Central memory CD4-positive, alpha-beta T cell (primary cell): ENCODE measurements at regions not wholly inside any gene's neighbourhood (a gene's known extent, or its start where the extent isn't known, plus 50 kb on each side); places are given as distances from the start of the nearest gene placed in this dataset.
"Not testable (repeated sequence)": the region's sequence is repeated elsewhere in the genome, so short reads cannot be mapped to it uniquely, and the experiment has no call there.

Experiments used
- DNase-seq: peaks from one replicate; pipeline ENCODE4 v3.0.0; 2022

DNA sequence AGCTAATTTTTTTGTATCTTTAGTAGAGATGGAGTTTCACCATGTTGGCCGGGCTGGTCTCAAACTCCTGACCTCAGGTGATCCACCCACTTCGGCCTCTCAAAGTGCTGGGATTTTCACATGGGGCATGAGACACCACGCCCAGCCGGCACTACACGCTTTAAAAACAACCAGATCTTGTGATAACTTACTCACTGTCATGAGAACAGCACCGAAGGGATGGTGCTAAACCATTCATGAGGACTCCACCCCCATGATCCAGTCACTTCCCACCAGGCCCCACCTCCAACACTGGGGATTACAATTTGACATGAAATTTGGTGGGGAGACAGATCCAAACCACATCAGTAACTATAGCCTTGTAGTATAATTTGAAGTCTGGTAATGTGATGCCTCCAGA lies 67.4 kb upstream of the ZNF169 start:
- DNase-seq: not testable (repeated sequence)

DNA sequence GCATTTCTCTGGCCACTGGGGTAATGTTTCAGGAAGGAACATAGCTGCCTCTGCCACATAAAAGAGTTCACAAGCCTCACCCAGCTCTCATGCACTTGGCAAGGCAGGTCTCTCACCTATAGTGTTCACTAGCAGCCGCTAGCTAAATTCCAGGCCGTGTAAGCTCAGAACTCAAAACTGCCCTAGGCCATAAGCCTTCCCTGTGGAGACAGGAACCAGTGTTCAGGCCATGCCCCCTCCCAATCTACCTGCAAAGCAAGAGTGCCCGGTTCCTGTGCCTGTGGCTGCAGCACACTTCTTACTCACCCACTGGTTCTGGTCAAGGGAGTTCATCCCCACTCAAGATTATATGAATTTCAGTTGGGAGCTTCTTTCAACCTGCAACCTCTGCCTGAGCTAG lies 60.7 kb upstream of the ZNF169 start:
- DNase-seq: no peak

DNA sequence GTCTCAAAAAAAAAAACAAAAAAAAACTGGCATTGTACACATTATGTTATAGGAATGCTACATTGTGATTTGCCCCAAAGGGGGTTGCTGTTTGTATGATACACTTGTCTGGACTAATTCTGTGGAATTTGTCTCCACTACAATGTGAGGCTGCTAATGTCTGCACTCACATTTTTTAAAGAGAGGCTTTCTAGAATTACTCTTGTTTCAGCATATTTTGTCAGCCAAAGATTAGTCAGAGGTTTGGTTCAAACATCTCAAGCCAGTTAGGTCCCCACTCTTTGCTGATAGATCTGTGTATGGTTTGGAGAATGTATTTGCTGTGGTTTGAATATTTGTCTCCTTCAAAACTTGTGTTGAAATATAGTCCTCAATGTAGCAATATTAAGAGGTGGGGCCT lies 59.3 kb upstream of the ZNF169 start:
- no peak for DNase-seq

DNA sequence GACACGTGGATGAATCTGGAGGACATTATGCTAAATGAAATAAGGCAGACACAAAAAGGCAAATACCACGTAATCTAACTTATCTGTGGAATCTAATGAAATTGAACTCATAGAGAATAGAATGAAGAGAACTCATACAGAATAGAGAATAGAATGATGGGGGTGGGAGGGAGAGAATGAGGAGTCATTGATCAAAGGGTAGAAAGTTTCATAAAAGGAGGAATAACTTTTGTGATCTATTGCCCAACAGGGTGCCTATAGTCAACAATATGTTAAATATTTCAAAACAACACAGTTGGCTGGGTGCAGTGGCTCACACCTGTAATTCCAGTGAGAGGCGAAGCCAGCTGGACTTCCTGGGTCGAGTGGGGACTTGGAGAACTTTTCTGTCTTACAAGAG lies 54.9 kb upstream of the ZNF169 start:
- DNase-seq: no peak

DNA sequence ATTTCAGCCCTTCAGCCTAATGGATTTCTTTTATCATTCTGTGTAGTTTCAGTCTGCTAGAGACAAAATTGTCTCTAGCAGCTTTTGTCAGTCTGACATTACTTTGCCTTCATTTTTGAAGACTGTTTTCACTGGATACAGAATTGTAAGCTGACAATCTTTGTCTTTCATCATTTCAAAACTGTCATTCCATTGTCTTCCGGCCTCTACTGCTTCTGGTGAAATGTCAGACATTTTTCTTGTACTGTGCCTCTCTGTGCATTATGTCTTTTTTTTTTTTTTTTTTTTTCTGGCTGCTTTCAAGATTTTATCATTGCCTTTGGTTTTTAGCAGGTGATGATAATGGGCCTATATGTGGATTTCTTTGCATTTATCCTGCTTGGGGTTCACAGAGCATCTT lies 51.3 kb upstream of the ZNF169 start:
- DNase-seq: no peak
